Mesenchymal stem cell (in vitro differentiated cells and primary cell): ENCODE measurements at regions not wholly inside any gene's neighbourhood (a gene's known extent, or its start where the extent isn't known, plus 50 kb on each side); places are given as distances from the start of the nearest gene placed in this dataset.
"Not testable (repeated sequence)": the region's sequence is repeated elsewhere in the genome, so short reads cannot be mapped to it uniquely, and the experiment has no call there.

Experiments used
- DNase-seq: peaks from one replicate; pipeline ENCODE4 v3.0.0-alpha.2; 2013
- H2AFZ ChIP-seq: one replicate; pipeline ENCODE4 v1.6.1; 2013; ENCODE audit warnings: low read depth, mild to moderate bottlenecking, control low read depth, inconsistent platforms, low read length, moderate library complexity
- H2AK5ac ChIP-seq: 2 replicates; pipeline ENCODE4 v1.6.1; 2013; ENCODE audit warnings: low read length, moderate library complexity, mild to moderate bottlenecking, inconsistent platforms; ENCODE audit not compliant: severe bottlenecking
- H2BK120ac ChIP-seq: one replicate; pipeline ENCODE4 v1.6.1; 2013; ENCODE audit warnings: low read depth, mild to moderate bottlenecking, inconsistent platforms, low read length, moderate library complexity
- H2BK12ac ChIP-seq, 2 experiments: one replicate each; pipeline ENCODE4 v1.6.1; 2013; ENCODE audit warnings: inconsistent platforms in 2 of 2, low read length in 2 of 2, mild to moderate bottlenecking in 2 of 2, moderate library complexity in 2 of 2, control low read depth in 1 of 2
- H2BK15ac ChIP-seq: one replicate; pipeline ENCODE4 v1.6.1; 2013; ENCODE audit warnings: mild to moderate bottlenecking, low read depth, inconsistent platforms; ENCODE audit not compliant: poor library complexity, severe bottlenecking
- H2BK5ac ChIP-seq: 2 replicates; pipeline ENCODE4 v1.6.1; 2013; ENCODE audit warnings: low read depth, mild to moderate bottlenecking, low read length, control low read depth, inconsistent platforms; ENCODE audit not compliant: poor library complexity, severe bottlenecking
- H3K14ac ChIP-seq, 2 experiments: one replicate each; pipeline ENCODE4 v1.6.1; 2013; ENCODE audit warnings: inconsistent platforms in 2 of 2, low read length in 2 of 2, control low read depth in 1 of 2, mild to moderate bottlenecking in 1 of 2, moderate library complexity in 1 of 2
- H3K18ac ChIP-seq, 2 experiments: one replicate each; pipeline ENCODE4 v1.6.1; 2013; ENCODE audit warnings: inconsistent platforms in 2 of 2, low read length in 2 of 2, control low read depth in 1 of 2, low read depth in 1 of 2, mild to moderate bottlenecking in 1 of 2
- H3K23ac ChIP-seq, 2 experiments: one replicate each; pipeline ENCODE4 v1.6.1; 2013; ENCODE audit warnings: inconsistent platforms in 2 of 2, low read length in 2 of 2, mild to moderate bottlenecking in 2 of 2, moderate library complexity in 2 of 2, control low read depth in 1 of 2
- H3K27ac ChIP-seq: 2 replicates; pipeline ENCODE4 v1.5.1; 2013; ENCODE audit warnings: mild to moderate bottlenecking, moderate library complexity, low read length, control low read depth, inconsistent platforms; ENCODE audit not compliant: poor library complexity, severe bottlenecking
- H3K27me3 ChIP-seq, 2 experiments: 2 replicates each; pipeline versions ENCODE4 v1.6.1 to v1.7.0; 2013; ENCODE audit warnings: low read length in 2 of 2, mild to moderate bottlenecking in 2 of 2, moderate library complexity in 2 of 2, control low read depth in 1 of 2, inconsistent platforms in 1 of 2; ENCODE audit not compliant: control insufficient read depth in 1 of 2, insufficient read depth in 1 of 2
- H3K36me3 ChIP-seq, 2 experiments: 2 replicates each; pipeline versions ENCODE4 v1.6.1 to v1.7.0; 2013; ENCODE audit warnings: low read length in 2 of 2, control low read depth in 1 of 2, inconsistent platforms in 1 of 2, low read depth in 1 of 2, mild to moderate bottlenecking in 1 of 2; ENCODE audit not compliant: insufficient read depth in 2 of 2, control insufficient read depth in 1 of 2
- H3K4ac ChIP-seq, 2 experiments: one replicate each; pipeline ENCODE4 v1.6.1; 2013; ENCODE audit warnings: inconsistent platforms in 2 of 2, low read length in 2 of 2, mild to moderate bottlenecking in 2 of 2, moderate library complexity in 2 of 2, control low read depth in 1 of 2, low read depth in 1 of 2
- H3K4me1 ChIP-seq: 2 replicates; pipeline ENCODE4 v1.6.1; 2013; ENCODE audit warnings: low read depth, low read length, control low read depth; ENCODE audit not compliant: control insufficient read depth, insufficient read depth
- H3K4me2 ChIP-seq: 2 replicates; pipeline ENCODE4 v1.6.1; 2013; ENCODE audit warnings: low read length, mild to moderate bottlenecking, inconsistent platforms; ENCODE audit not compliant: poor library complexity, severe bottlenecking
- H3K4me3 ChIP-seq, 2 experiments: 2 replicates each; pipeline versions ENCODE4 v1.5.1 to v1.7.0; 2013; ENCODE audit warnings: low read length in 2 of 2, mild to moderate bottlenecking in 2 of 2, control low read depth in 1 of 2, low read depth in 1 of 2; ENCODE audit not compliant: insufficient read depth in 1 of 2
- H3K79me1 ChIP-seq: replicated peaks from 2 replicates; pipeline ENCODE4 v1.6.1; 2013; ENCODE audit warnings: mild to moderate bottlenecking, control low read depth, low read length, inconsistent platforms; ENCODE audit not compliant: poor library complexity, severe bottlenecking
- H3K9ac ChIP-seq: 2 replicates; pipeline ENCODE4 v1.7.0; 2013; ENCODE audit warnings: mild to moderate bottlenecking, low read length, moderate library complexity
- H3K9me3 ChIP-seq: 2 replicates; pipeline ENCODE4 v1.7.0; 2013; ENCODE audit warnings: mild to moderate bottlenecking, low read length; ENCODE audit not compliant: control insufficient read depth
- H4K8ac ChIP-seq: one replicate; pipeline ENCODE4 v1.6.1; 2013; ENCODE audit warnings: inconsistent platforms, mild to moderate bottlenecking, low read length, moderate library complexity
- H4K91ac ChIP-seq: one replicate; pipeline ENCODE4 v1.6.1; 2013; ENCODE audit warnings: mild to moderate bottlenecking, low read length, inconsistent platforms
- WGBS: methylation state at CpG from one replicate; pipeline ENCODE4 v1.1.7; 2013; ENCODE audit warnings: mixed read lengths; 5-methylcytosine and 5-hydroxymethylcytosine counted together

- DNase-seq = no peak
- no peaks in the 10 kb centered on the region for H3K9me3 ChIP-seq
- H3K36me3 ChIP-seq = no peaks in the 10 kb centered on the region
- no peak overlapping the region for H2BK120ac ChIP-seq
- no peak overlapping the region for H3K18ac ChIP-seq
- no peak overlapping the region for H4K91ac ChIP-seq
- no peaks in the 10 kb centered on the region for H3K79me1 ChIP-seq
- no peak overlapping the region for H2AFZ ChIP-seq
- WGBS = 73% methylated on average over 2 of the region's 3 CpGs
- H3K4me3 ChIP-seq = no peak overlapping the region
- H2BK12ac ChIP-seq = no peak overlapping the region
- H2BK15ac ChIP-seq = no peak overlapping the region
- H4K8ac ChIP-seq = no peak overlapping the region
- H3K9ac ChIP-seq = no peak overlapping the region
- no peak overlapping the region for H3K14ac ChIP-seq
- no peak overlapping the region for H3K4me2 ChIP-seq
- H3K4ac ChIP-seq = no peak overlapping the region
- H2BK5ac ChIP-seq = no peak overlapping the region
- H3K27me3 ChIP-seq = peaks cover 0 to 5% of the 10 kb centered on the region in 2 experiments
- no peak overlapping the region for H3K27ac ChIP-seq
- no peaks in the 10 kb centered on the region for H3K4me1 ChIP-seq
- no peak overlapping the region for H3K23ac ChIP-seq
- H2AK5ac ChIP-seq = no peak overlapping the region
Observed at GRCh38 chr5:88644676-88645075, 238.3 kb downstream of the MEF2C start.

GRCh38 chr5:88643315-88643714 is 239.7 kb downstream of the MEF2C start:
- Histone ChIP-seq H4K91ac (no peak overlapping the region), H2BK5ac (no peak overlapping the region), H3K36me3 (no peaks in the 10 kb centered on the region), H2AFZ (no peak overlapping the region), H3K79me1 (no peaks in the 10 kb centered on the region), H3K9me3 (no peaks in the 10 kb centered on the region), H2AK5ac (no peak overlapping the region), H3K18ac (no peak overlapping the region), H3K14ac (no peak overlapping the region), H3K27ac (no peak overlapping the region), H2BK15ac (no peak overlapping the region), H3K4ac (no peak overlapping the region), H3K4me1 (no peaks in the 10 kb centered on the region), H2BK12ac (no peak overlapping the region), H2BK120ac (no peak overlapping the region), H3K4me2 (no peak overlapping the region), H4K8ac (no peak overlapping the region), H3K9ac (no peak overlapping the region), H3K27me3 (peaks cover 0 to 5% of the 10 kb centered on the region in 2 experiments), H3K4me3 (no peak overlapping the region), H3K23ac (no peak overlapping the region)
- DNase-seq = no peak

- no peak overlapping the region for H3K14ac ChIP-seq
- no peak overlapping the region for H3K9ac ChIP-seq
- DNase-seq = no peak
- no CpG with 5 or more reads among the region's 2 CpGs for WGBS
- H2BK5ac ChIP-seq = no peak overlapping the region
- no peak overlapping the region for H2AFZ ChIP-seq
- H2BK15ac ChIP-seq = no peak overlapping the region
- no peak overlapping the region for H2BK120ac ChIP-seq
- no peak overlapping the region for H3K4me2 ChIP-seq
- no peak overlapping the region for H3K23ac ChIP-seq
- no peak overlapping the region for H3K4ac ChIP-seq
- H4K8ac ChIP-seq = no peak overlapping the region
- no peak overlapping the region for H2BK12ac ChIP-seq
- no peaks in the 10 kb centered on the region for H3K4me1 ChIP-seq
- no peak overlapping the region for H2AK5ac ChIP-seq
- H3K9me3 ChIP-seq = no peaks in the 10 kb centered on the region
- H4K91ac ChIP-seq = no peak overlapping the region
- no peak overlapping the region for H3K18ac ChIP-seq
- no peak overlapping the region for H3K4me3 ChIP-seq
- H3K27ac ChIP-seq = no peak overlapping the region
- no peaks in the 10 kb centered on the region for H3K36me3 ChIP-seq
- no peaks in the 10 kb centered on the region for H3K27me3 ChIP-seq
- no peaks in the 10 kb centered on the region for H3K79me1 ChIP-seq
Observed at GRCh38 chr5:88634014-88634413, 249.0 kb downstream of the MEF2C start.

- not testable (repeated sequence) for H4K91ac ChIP-seq, H3K4ac ChIP-seq, H3K14ac ChIP-seq, H2BK15ac ChIP-seq, H3K79me1 ChIP-seq, H3K4me1 ChIP-seq, H3K4me2 ChIP-seq, H3K36me3 ChIP-seq, H2BK12ac ChIP-seq, H3K27me3 ChIP-seq, H3K23ac ChIP-seq, H4K8ac ChIP-seq, H3K9ac ChIP-seq, H3K9me3 ChIP-seq, H3K18ac ChIP-seq, H2BK120ac ChIP-seq, H2AK5ac ChIP-seq, H3K4me3 ChIP-seq, H3K27ac ChIP-seq, H2AFZ ChIP-seq, DNase-seq, H2BK5ac ChIP-seq
- WGBS = 88% methylated on average over 5 of the region's 5 CpGs
Observed at GRCh38 chr5:88622890-88623289, 260.1 kb downstream of the MEF2C start.
